GM19395 (cell line): ENCODE measurements at regions not wholly inside any gene's neighbourhood (a gene's known extent, or its start where the extent isn't known, plus 50 kb on each side); places are given as distances from the start of the nearest gene placed in this dataset.
"Not testable (repeated sequence)": the region's sequence is repeated elsewhere in the genome, so short reads cannot be mapped to it uniquely, and the experiment has no call there.

Experiments used
- ATAC-seq: cut with Tn5 transposase; IDR thresholded peaks from one replicate; pipeline ENCODE4 v1.9.1; 2021; ENCODE audit warnings: mild to moderate bottlenecking, moderate library complexity; ENCODE audit not compliant: unreplicated experiment

- ATAC-seq = no peak
Measured at GRCh38 chr2:60357996-60358395, 195.5 kb downstream of the BCL11A start.

DNA sequence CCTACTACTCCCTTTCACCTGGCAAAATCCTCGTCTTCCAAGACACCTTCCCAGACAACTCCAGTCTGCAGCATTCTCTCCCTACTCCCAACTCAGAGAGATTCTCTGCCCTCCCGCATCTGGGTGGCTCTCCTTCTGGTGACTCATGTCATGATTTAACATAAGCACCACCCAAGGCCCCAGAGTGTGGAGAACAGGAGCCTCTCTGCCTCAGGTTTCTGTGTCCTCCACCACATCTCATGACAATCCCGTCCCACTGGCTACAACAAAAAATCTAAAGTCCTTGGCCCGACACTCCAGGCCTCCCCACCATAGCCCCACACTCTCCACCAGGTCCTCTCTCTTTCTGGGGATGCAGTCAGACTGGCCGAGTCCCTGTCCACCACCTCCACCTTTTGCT, 197.1 kb downstream of the BCL11A start:
- ATAC-seq = no peak

GRCh38 chr2:60355849-60356261, 197.6 kb downstream of the BCL11A start:
- ATAC-seq = no peak

GRCh38 chr2:60354713-60355112, 198.7 kb downstream of the BCL11A start:
- ATAC-seq = no peak

DNA sequence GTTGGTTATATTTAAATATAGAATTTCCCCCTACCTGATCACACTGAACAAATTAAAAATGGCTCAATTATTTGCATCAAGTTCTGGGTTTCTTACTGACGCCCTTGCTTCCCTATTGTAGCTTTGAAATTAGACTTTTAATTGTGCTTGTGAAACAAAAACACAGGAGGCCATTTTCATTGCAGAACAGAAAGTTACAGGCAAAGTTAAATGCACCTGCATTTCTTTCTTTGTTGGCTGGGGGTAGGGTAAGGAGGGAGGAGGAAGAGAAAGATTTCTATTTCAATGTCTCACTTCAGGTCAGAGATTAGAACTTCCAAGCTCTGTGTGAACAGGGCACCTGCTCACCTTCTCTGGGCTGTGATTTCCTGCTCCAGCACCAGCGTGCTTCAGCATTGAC, 199.6 kb downstream of the BCL11A start:
- ATAC-seq = peak; percentile 59

DNA sequence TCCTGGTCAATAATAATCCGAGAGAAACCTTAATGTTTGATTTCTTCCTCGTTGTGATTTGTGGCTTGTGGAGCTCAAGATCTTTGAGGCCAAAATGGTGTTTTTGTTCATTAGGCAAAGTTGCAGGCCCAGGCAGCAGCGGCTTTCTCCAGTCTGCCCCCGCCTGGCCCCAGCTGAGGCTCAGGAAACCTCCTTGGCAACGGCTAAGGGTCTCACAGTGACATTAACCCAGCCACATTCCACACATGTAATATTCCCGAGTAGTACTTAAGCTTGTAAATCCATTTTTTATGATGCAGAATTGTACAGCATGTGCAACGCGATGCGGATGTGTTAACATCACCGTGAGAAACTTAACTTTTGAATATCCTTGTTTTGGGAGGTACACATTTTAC, 200.1 kb downstream of the BCL11A start:
- ATAC-seq = peak; percentile 18

DNA sequence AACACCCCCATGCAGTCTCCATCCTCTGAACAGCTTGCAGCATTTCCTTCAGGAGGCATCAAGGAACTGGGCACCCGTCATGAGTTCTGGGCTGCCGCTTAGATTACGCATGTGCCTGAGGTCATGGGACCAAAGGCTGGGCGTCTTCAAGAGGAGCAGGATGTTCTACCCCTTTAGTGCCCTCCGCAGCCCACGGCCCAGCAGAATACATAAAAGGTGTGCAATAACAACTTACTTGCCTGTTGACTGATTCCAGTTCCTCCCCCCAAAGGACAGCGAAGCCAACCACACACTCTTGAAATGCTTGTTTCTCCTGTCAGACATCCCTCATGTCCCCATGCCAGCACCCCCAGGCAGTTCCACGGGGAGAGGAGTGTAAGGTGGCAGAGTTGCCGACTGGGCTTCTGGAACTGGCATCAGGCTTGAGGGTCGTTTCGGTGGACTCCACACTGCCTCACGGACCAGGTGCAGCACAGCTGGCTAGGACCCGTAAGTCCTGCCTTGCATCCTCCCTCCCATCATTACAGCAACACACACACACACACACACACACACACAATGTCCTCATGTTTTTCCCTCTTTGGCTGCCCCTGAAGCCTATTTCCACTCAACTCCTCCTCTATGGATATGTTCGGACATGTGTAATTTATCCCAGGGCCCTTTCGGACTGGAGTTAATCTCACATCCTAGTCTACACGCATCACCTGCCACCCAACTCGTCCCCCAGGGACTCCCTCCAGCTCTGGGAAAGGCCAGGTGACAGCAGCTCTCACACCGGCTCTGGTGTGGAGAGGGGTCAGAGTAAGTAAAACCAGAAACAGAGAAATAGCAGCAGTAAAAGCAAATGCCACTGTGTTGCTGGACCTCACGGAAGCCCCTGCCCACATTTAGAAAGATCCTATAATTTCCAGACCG, 200.7 kb downstream of the BCL11A start:
- no peak for ATAC-seq

DNA sequence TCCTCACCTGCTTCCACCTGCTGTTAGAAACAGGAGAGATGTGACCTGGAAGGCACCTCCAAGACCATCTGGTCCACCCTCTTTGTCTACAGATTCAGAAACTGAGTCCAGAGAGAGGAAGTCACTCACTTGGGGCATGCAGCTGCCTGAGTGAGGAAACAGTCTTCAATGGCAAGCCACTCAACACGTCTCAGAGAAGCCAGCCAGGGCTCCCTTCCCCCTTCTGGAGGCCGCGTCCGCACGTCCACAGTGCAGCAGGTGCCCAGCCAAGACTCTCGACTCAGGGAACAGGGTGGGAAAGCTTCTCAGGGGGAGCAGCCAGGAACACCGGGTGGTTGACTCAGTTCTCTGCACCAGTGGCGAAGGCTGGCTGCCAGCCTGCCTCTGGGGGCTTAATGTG, 201.7 kb downstream of the BCL11A start:
- ATAC-seq = no peak

DNA sequence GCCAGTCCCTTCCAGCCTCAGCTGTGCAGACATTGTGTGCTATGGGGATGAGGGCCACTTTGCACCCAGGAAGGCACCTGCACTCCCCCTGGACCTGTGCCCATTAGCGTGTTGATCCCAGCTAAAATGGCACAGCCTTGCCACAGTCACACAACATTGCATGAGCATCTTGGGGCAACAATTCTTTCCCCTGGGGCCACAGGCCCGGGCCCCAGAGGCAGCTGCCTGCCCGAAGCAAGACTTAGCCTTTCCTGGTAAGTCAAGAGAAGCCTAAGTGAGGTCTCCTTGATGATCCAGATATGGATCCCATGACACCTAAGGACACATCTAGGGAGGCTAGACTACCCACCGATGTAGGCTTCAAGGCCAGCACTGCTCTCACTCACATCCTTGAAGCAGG, 202.1 kb downstream of the BCL11A start:
- ATAC-seq = no peak

DNA sequence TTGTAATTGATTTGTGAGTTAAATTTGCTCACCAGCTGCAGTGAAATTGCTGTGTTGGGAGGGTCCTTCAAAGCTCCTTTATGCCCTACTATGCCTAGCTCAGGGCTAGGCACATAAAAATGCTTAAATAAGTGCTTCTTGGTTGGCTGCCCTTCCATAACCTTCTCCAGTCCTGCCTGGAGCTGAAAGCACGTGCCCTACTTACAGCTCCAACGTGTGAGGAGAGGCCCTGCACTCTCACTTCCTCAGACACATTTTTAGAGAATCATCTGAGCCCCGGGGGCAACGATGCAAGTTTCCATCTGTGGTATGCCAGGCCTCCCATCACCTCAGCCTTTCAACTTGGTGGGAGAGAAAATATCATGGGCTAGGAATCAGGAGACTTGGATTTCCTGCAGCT, 202.7 kb downstream of the BCL11A start:
- ATAC-seq = no peak

- no peak for ATAC-seq
Measured at GRCh38 chr2:60347781-60348180, 205.7 kb downstream of the BCL11A start.

GRCh38 chr2:60342491-60342890, 211.0 kb downstream of the BCL11A start:
- ATAC-seq = not testable (repeated sequence)

DNA sequence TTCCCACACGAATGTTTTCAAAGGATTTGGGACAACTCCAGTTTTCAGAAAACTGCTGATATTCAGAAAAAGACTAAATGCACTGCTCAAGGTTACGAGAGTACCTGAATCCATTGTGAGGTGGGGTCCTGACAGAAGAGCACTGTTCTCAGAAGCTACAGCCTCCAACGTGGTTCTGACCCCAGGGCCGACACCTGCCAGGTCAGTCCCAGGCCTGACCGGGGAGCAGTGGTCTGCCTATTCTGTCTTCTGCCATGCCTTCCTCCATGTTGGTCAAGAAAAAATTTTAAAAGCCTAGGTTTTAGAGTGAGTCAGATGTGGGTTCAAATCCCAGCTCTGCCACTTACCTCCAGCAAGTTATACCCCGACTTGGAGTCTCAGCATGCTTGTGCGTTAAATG, 212.3 kb downstream of the BCL11A start:
- no peak for ATAC-seq

GRCh38 chr2:60339286-60339685, 214.2 kb downstream of the BCL11A start:
- ATAC-seq = no peak

- no peak for ATAC-seq
Measured at GRCh38 chr2:60337142-60337497, 216.3 kb downstream of the BCL11A start.

DNA sequence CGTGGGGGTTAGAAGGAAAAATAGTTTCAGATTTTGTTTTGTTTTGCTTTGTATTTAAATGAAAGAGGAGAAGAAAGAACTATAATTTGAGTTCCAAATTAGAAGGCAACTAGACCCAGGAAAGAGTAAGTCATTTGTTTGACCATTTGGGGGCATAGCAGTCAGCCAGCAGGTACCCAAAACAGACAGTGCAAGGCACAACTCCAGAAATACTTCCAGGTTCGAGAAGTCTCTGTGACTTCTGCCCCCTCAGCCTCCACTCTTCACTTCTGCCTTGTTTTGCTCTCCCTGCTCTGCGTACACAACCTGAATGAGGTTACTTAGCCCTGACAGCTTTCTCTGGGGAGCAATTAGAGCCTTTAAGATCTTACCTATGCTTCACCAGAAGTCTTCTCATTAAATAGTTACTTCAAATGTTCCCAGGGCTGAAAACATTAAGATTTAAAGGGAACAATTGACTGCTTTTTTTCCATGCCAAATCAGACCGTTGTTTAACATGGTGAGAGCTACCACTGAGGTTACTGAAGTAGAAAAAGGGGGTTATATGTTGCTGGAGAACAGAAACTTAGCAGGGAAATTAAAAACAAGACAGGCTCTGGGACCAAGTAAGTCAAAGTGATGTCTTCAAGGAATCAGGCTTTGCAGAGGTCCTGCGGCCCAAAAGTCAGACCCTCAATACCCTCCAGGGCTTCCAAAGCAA, 216.9 kb downstream of the BCL11A start:
- ATAC-seq = no peak

- no peak for ATAC-seq
Measured at GRCh38 chr2:60335533-60336237, 217.8 kb downstream of the BCL11A start.

- no peak for ATAC-seq
Measured at GRCh38 chr2:60334610-60335009, 218.8 kb downstream of the BCL11A start.

- no peak for ATAC-seq
Measured at GRCh38 chr2:60333264-60333663, 220.2 kb downstream of the BCL11A start.

GRCh38 chr2:60331115-60331809, 222.2 kb downstream of the BCL11A start:
- no peak for ATAC-seq

DNA sequence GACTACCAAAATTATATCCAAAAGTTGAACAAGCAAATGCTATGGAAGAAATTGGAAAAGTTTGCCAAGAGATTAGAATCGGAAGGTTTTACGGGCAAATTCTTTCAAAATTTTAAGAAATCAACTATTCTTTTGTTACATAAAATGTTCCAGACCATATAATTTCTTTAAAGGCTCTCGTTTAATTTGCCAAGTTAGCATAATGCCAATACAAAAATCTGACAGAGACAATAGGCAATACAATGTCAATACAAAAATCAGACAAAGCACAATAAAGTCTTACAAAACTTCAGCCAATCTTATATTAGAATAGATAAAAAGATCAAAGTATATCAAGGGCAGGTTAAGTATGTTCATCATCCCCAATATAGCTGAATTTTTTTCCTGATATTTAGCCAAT, 224.2 kb downstream of the BCL11A start:
- ATAC-seq = no peak
